Spleen (tissue), 3 donors: ENCODE measurements at regions not wholly inside any gene's neighbourhood (a gene's known extent, or its start where the extent isn't known, plus 50 kb on each side); places are given as distances from the start of the nearest gene placed in this dataset.

ENCODE experiments used
- POLR2A ChIP-seq, 3 donors: fragments of 450-650 bp; IDR thresholded peaks; one replicate each; pipeline ENCODE4 v1.5.1; 2017; ENCODE audit warnings: antibody characterized with exemption in 3 of 3, mild to moderate bottlenecking in 1 of 3
- POLR2AphosphoS5 ChIP-seq, 3 donors: sonication (generic); formaldehyde crosslinking; IDR thresholded peaks; one replicate each; pipeline ENCODE4 v1.5.1; 2017; ENCODE audit warnings: antibody characterized with exemption in 3 of 3

- TF ChIP-seq POLR2AphosphoS5 (IDR thresholded peaks at IDR 0.05) (no peak), POLR2A (IDR thresholded peaks at IDR 0.05) (no peak)
Measured at GRCh38 chr9:16325966-16326365, 544.5 kb downstream of the BNC2 start.
